ENCODE measurements at regions not wholly inside any gene's neighbourhood (a gene's known extent, or its start where the extent isn't known, plus 50 kb on each side); places are given as distances from the start of the nearest gene placed in this dataset.
"Not testable (repeated sequence)": the region's sequence is repeated elsewhere in the genome, so short reads cannot be mapped to it uniquely, and the experiment has no call there.

DNA sequence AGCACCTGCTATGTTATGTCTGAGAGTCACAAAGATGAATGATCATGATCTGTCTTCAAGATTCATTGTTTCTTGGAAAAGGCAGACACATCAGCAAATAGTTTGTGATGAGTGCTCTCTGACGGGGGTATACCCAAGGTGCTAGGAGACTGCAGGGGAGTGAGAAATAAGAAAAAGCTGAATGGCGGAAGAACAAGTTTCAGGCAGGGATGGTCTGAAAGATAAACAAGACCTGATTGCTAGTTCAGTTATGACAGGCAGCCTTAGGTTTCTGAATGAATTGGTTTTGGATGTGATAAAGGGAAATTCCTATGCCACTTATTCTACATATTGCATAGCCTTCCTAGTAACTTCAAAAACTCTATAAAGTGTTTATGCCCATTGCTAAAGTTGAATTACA, 327.0 kb upstream of the DKK2 start:
- no peaks in the 10 kb centered on the region for H3K36me3 Mint-ChIP-seq (ENCODE audit: unreplicated experiment)
- H3K4me1 Mint-ChIP-seq (ENCODE audit: unreplicated experiment), result no peaks in the 10 kb centered on the region
- TF ChIP-seq, protein P1, sequence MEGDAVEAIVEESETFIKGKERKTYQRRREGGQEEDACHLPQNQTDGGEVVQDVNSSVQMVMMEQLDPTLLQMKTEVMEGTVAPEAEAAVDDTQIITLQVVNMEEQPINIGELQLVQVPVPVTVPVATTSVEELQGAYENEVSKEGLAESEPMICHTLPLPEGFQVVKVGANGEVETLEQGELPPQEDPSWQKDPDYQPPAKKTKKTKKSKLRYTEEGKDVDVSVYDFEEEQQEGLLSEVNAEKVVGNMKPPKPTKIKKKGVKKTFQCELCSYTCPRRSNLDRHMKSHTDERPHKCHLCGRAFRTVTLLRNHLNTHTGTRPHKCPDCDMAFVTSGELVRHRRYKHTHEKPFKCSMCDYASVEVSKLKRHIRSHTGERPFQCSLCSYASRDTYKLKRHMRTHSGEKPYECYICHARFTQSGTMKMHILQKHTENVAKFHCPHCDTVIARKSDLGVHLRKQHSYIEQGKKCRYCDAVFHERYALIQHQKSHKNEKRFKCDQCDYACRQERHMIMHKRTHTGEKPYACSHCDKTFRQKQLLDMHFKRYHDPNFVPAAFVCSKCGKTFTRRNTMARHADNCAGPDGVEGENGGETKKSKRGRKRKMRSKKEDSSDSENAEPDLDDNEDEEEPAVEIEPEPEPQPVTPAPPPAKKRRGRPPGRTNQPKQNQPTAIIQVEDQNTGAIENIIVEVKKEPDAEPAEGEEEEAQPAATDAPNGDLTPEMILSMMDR (IDR thresholded peaks at IDR 0.05), result no peak
- no peaks in the 10 kb centered on the region for H3K9me3 Mint-ChIP-seq (ENCODE audit: unreplicated experiment)
- no peak overlapping the region for H3K27ac Mint-ChIP-seq (ENCODE audit: unreplicated experiment)
- no peaks in the 10 kb centered on the region for H3K27me3 Mint-ChIP-seq (ENCODE audit: unreplicated experiment)
- DNase-seq (ENCODE audit: extremely low spot score, unreplicated experiment), result no peak
- no peak overlapping the region for H3K4me3 Mint-ChIP-seq (ENCODE audit: unreplicated experiment)

DNA sequence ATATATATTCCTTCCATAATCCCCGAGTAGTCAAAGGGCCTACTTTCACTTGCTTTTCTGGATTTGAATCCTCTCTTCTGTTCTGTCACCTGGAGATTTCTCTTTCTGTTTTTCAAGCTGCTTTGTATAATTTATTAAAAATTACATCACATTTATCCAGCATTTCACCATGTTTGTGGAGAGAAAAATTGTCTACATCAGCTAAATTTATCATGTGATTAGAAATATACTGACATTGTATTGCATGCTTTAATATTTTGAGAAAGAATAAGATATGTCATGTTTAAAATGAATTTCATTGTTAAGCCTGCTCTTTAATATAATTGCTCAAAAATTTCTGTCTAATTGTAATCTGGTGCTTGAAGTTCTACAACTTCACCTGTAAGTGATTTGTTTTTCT, 323.1 kb upstream of the DKK2 start:
- Mint-ChIP-seq H3K9me3 (ENCODE audit: unreplicated experiment) (no peaks in the 10 kb centered on the region), H3K4me1 (ENCODE audit: unreplicated experiment) (no peaks in the 10 kb centered on the region), H3K36me3 (ENCODE audit: unreplicated experiment) (no peaks in the 10 kb centered on the region), H3K27me3 (ENCODE audit: unreplicated experiment) (no peaks in the 10 kb centered on the region), H3K27ac (ENCODE audit: unreplicated experiment) (no peak overlapping the region), H3K4me3 (ENCODE audit: unreplicated experiment) (no peak overlapping the region)
- no peak for DNase-seq (ENCODE audit: extremely low spot score, unreplicated experiment)
- TF ChIP-seq, protein P1 (IDR thresholded peaks at IDR 0.05), result no peak

DNA sequence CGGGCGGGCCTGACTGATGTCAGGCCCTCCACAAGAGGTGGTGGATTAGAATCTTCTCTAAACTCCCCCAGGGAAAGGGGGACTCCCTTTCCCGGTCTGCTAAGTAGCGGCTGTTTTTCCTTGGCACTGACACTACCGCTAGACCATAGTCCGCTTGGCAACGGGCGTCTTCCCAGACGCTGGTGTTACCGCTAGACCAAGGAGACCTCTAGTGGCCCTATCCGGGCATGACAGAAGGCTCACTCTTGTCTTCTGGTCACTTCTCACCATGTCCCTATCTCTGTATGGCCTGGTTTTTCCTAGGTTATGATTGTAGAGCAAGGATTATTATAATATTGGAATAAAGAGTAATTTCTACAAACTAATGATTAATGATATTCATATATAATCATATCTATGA, 318.2 kb upstream of the DKK2 start:
- not testable (repeated sequence) for DNase-seq (ENCODE audit: extremely low spot score, unreplicated experiment); H3K27ac Mint-ChIP-seq (ENCODE audit: unreplicated experiment); H3K36me3 Mint-ChIP-seq (ENCODE audit: unreplicated experiment); H3K27me3 Mint-ChIP-seq (ENCODE audit: unreplicated experiment); H3K9me3 Mint-ChIP-seq (ENCODE audit: unreplicated experiment); H3K4me3 Mint-ChIP-seq (ENCODE audit: unreplicated experiment); H3K4me1 Mint-ChIP-seq (ENCODE audit: unreplicated experiment)
- TF ChIP-seq, protein P1 (IDR thresholded peaks at IDR 0.05), result peak; percentile 26

DNA sequence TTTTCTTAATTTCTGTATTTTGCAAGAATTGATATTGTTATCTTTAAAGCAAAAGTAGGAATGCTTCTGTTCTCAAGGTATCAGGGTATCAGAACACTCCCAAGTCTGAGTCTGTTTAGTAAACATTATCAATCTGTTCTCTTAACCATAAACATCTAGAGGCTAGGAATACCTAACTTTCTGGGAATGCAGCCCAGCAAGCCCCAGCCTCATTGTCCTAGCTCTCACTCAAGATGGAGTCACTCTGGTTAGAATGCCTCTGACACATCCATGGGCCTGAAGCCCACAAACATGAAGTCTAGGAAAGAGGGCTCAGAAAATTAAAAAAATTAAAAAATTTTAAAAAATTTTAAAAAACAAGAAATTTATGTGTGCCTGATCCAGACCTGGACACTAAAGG, 315.1 kb upstream of the DKK2 start:
- H3K9me3 Mint-ChIP-seq (ENCODE audit: unreplicated experiment), result peaks cover 6% of the 10 kb centered on the region

DNA sequence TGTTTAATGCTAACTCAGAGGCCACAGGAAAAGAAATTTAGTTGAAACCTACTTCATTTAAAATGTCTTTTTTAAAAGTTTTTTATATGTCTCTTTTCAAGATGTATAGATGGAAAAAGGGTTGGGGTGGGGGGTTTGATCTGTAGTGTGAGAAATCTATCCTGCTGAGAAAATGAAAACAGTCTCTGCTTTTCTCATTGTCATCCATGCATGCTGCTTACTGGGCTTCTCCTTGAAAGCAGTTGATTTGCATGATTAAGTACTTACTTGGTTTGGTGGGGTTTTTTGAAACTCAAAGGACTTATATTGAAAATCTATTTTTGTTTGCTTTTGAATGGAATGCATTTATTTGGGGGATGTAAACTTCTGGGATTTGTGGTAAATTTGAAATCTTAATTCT, 313.6 kb upstream of the DKK2 start:
- H3K36me3 Mint-ChIP-seq (ENCODE audit: unreplicated experiment), result no peaks in the 10 kb centered on the region
- peaks cover 15% of the 10 kb centered on the region for H3K4me1 Mint-ChIP-seq (ENCODE audit: unreplicated experiment)
- H3K27ac Mint-ChIP-seq (ENCODE audit: unreplicated experiment), result no peak overlapping the region
- TF ChIP-seq, protein P1 (IDR thresholded peaks at IDR 0.05), result no peak
- H3K9me3 Mint-ChIP-seq (ENCODE audit: unreplicated experiment), result peaks cover 11% of the 10 kb centered on the region
- H3K4me3 Mint-ChIP-seq (ENCODE audit: unreplicated experiment), result no peak overlapping the region
- H3K27me3 Mint-ChIP-seq (ENCODE audit: unreplicated experiment), result no peaks in the 10 kb centered on the region
- no peak for DNase-seq (ENCODE audit: extremely low spot score, unreplicated experiment)

More for the DNA sequence above, 315.1 kb upstream of the DKK2 start:
- DNase-seq (ENCODE audit: extremely low spot score, unreplicated experiment), result no peak
- Mint-ChIP-seq H3K27ac (ENCODE audit: unreplicated experiment) (no peak overlapping the region), H3K36me3 (ENCODE audit: unreplicated experiment) (no peaks in the 10 kb centered on the region), H3K27me3 (ENCODE audit: unreplicated experiment) (no peaks in the 10 kb centered on the region), H3K4me1 (ENCODE audit: unreplicated experiment) (peaks cover 15% of the 10 kb centered on the region), H3K4me3 (ENCODE audit: unreplicated experiment) (no peak overlapping the region)
- TF ChIP-seq, protein P1 (IDR thresholded peaks at IDR 0.05), result no peak

All from osteocyte (in vitro differentiated cells).